ENCODE measurements at regions not wholly inside any gene's neighbourhood (a gene's known extent, or its start where the extent isn't known, plus 50 kb on each side); places are given as distances from the start of the nearest gene placed in this dataset.

GRCh38 chr15:98413933-98414546 is 234.3 kb upstream of the IGF1R start:
- Mint-ChIP-seq H3K27me3 (ENCODE audit: low read depth) (no peaks in the 10 kb centered on the region), H3K4me3 (no peak overlapping the region), H3K36me3 (ENCODE audit: low read depth) (no peaks in the 10 kb centered on the region), H3K27ac (no peak overlapping the region), H3K4me1 (ENCODE audit: low read depth) (no peaks in the 10 kb centered on the region), H3K9me3 (peaks cover 4% of the 10 kb centered on the region)

DNA sequence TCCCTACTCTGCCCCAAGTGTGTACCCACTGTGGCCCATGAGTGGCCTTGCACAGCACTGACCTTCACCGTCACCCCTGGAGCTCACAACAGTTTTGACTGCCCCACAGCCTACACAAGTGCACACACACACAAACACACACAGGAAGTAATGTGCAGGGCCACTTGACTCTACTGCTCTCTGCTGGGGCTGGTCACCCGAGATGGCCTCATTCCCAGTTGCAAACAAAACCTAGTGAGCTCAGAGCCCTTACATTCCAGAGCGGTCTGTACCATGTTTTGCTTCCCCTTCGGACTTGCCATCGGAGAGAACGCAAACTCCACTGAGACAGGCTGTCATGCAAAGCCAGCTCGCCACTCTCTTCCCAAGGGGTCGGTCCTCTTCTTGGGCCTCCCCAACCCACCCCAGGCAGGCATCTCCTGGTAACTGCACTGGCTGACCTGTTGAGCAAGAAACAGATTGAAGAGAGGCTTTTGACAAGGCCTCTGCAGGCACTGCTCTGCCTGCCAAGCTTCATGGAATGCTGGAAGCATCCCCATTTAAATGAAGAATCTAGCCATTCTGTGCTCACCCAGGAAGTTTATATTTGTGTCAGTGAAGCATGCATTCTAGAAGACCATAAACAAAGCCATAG is 232.0 kb upstream of the IGF1R start:
- Mint-ChIP-seq H3K4me3 (no peak overlapping the region), H3K36me3 (ENCODE audit: low read depth) (no peaks in the 10 kb centered on the region), H3K27me3 (ENCODE audit: low read depth) (peaks cover 10% of the 10 kb centered on the region), H3K27ac (no peak overlapping the region), H3K9me3 (no peaks in the 10 kb centered on the region), H3K4me1 (ENCODE audit: low read depth) (no peaks in the 10 kb centered on the region)

- Mint-ChIP-seq H3K27me3 (ENCODE audit: low read depth) (peaks cover 14% of the 10 kb centered on the region), H3K9me3 (no peaks in the 10 kb centered on the region), H3K36me3 (ENCODE audit: low read depth) (no peaks in the 10 kb centered on the region), H3K27ac (no peak overlapping the region), H3K4me1 (ENCODE audit: low read depth) (no peaks in the 10 kb centered on the region), H3K4me3 (no peak overlapping the region)
These were observed 231.0 kb upstream of the IGF1R start for GRCh38 chr15:98417346-98417745.

- Mint-ChIP-seq H3K27me3 (ENCODE audit: low read depth) (peaks cover 21% of the 10 kb centered on the region), H3K4me3 (no peak overlapping the region), H3K27ac (no peak overlapping the region), H3K9me3 (no peaks in the 10 kb centered on the region), H3K4me1 (ENCODE audit: low read depth) (no peaks in the 10 kb centered on the region), H3K36me3 (ENCODE audit: low read depth) (no peaks in the 10 kb centered on the region)
These were observed 230.2 kb upstream of the IGF1R start for GRCh38 chr15:98418122-98418521.

- H3K36me3 Mint-ChIP-seq (ENCODE audit: low read depth) = no peaks in the 10 kb centered on the region
- no peak overlapping the region for H3K4me3 Mint-ChIP-seq
- H3K27ac Mint-ChIP-seq = no peak overlapping the region
- H3K27me3 Mint-ChIP-seq (ENCODE audit: low read depth) = peaks cover 21% of the 10 kb centered on the region
- H3K4me1 Mint-ChIP-seq (ENCODE audit: low read depth) = no peaks in the 10 kb centered on the region
- H3K9me3 Mint-ChIP-seq = no peaks in the 10 kb centered on the region
These were observed 229.1 kb upstream of the IGF1R start for GRCh38 chr15:98419173-98419780.

- Mint-ChIP-seq H3K4me1 (ENCODE audit: low read depth) (no peaks in the 10 kb centered on the region), H3K9me3 (no peaks in the 10 kb centered on the region), H3K36me3 (ENCODE audit: low read depth) (no peaks in the 10 kb centered on the region), H3K4me3 (no peak overlapping the region), H3K27me3 (ENCODE audit: low read depth) (peaks cover 21% of the 10 kb centered on the region), H3K27ac (no peak overlapping the region)
These were observed 227.5 kb upstream of the IGF1R start for GRCh38 chr15:98420837-98421236.

GRCh38 chr15:98421419-98422129 is 226.8 kb upstream of the IGF1R start:
- H3K4me3 Mint-ChIP-seq = no peak overlapping the region

DNA sequence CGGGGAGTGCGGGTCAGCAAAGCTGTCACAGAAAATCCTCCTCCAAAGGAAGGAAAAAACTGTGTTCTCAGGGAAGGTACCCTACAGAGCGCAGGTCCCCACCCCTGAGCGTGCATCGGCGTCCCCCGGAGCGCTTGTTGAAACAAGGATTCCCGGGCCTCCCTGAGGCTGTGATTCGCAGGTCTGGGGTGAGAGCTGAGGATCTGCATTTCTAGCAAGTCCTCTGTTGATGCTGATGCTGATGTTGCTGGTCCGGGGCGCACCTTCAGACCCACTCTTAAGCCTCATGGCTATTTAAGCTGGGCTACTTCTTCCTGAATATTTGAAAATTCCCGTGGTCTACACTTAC is 226.2 kb upstream of the IGF1R start:
- Mint-ChIP-seq H3K4me1 (ENCODE audit: low read depth) (no peaks in the 10 kb centered on the region), H3K4me3 (no peak overlapping the region), H3K36me3 (ENCODE audit: low read depth) (no peaks in the 10 kb centered on the region), H3K27ac (no peak overlapping the region), H3K27me3 (ENCODE audit: low read depth) (peaks cover 26% of the 10 kb centered on the region), H3K9me3 (no peaks in the 10 kb centered on the region)

More at GRCh38 chr15:98421419-98422129, 226.8 kb upstream of the IGF1R start:
- Mint-ChIP-seq H3K4me1 (ENCODE audit: low read depth) (no peaks in the 10 kb centered on the region), H3K27ac (no peak overlapping the region), H3K36me3 (ENCODE audit: low read depth) (no peaks in the 10 kb centered on the region), H3K27me3 (ENCODE audit: low read depth) (peaks cover 25% of the 10 kb centered on the region), H3K9me3 (no peaks in the 10 kb centered on the region)

DNA sequence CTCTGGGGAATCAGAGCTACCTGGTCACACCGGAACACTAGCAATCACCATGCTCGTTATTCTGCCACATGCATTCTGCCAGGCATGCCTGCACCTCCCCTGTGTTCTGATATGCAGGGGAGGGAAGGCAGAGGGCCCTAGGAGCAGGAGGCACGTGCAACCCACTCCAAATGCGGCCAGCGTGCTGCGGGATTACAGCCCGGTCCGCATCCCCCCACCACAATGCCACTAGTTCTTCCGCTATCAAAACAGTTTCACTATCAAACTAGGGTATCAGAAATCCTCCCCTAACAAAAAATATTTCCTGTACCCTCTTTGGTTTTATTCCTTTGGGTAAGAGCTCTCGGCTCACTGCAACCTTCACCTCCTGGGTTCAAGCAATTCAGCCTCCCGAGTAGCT is 223.2 kb upstream of the IGF1R start:
- H3K36me3 Mint-ChIP-seq (ENCODE audit: low read depth) = no peaks in the 10 kb centered on the region
- H3K27me3 Mint-ChIP-seq (ENCODE audit: low read depth) = peaks cover 48% of the 10 kb centered on the region
- no peak overlapping the region for H3K27ac Mint-ChIP-seq
- no peaks in the 10 kb centered on the region for H3K4me1 Mint-ChIP-seq (ENCODE audit: low read depth)
- H3K9me3 Mint-ChIP-seq = no peaks in the 10 kb centered on the region
- H3K4me3 Mint-ChIP-seq = no peak overlapping the region

GRCh38 chr15:98427321-98427720 is 221.0 kb upstream of the IGF1R start:
- Mint-ChIP-seq H3K27ac (no peak overlapping the region), H3K27me3 (ENCODE audit: low read depth) (peaks cover 38% of the 10 kb centered on the region), H3K4me3 (no peak overlapping the region), H3K36me3 (ENCODE audit: low read depth) (no peaks in the 10 kb centered on the region), H3K4me1 (ENCODE audit: low read depth) (no peaks in the 10 kb centered on the region), H3K9me3 (no peaks in the 10 kb centered on the region)

DNA sequence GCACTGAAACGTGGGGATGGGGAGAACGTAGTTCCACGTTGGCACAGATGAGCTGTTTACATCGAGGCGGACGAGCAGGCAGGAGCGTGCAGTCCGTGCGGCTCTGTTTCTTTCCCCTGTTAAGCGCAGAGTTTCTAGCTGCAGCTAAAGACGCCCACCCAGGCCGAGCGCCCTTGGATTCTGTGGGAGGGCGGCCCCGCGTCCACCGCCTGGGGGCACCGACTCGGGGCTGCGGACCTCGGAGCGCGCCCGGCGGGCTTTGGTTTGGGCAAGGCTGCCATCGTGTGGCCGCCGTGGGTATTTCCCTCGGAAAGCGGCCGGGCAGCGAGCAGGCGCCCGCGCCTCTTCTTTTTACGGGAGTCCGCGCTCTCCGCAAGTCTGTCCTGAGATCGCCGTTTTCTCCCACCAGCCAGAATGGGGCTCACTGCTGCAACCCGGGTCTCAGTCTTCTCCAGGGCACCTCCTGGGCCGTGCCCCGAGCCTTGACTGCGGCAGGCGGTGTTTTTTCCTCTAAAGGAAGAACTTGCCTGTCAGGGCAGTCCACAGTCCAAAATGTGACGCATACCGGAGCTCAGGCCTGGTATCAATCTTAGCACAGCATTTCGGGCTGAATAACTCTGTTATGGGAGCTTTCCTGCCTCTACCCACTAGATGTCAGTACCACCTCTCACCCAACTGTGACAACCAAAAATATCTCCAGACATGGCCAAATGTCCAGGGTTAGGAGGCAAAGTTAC is 219.9 kb upstream of the IGF1R start:
- H3K4me3 Mint-ChIP-seq = peak overlapping the region; percentile 34
- H3K36me3 Mint-ChIP-seq (ENCODE audit: low read depth) = no peaks in the 10 kb centered on the region
- H3K27ac Mint-ChIP-seq = no peak overlapping the region
- no peaks in the 10 kb centered on the region for H3K4me1 Mint-ChIP-seq (ENCODE audit: low read depth)
- H3K27me3 Mint-ChIP-seq (ENCODE audit: low read depth) = peaks cover 31% of the 10 kb centered on the region
- no peaks in the 10 kb centered on the region for H3K9me3 Mint-ChIP-seq

DNA sequence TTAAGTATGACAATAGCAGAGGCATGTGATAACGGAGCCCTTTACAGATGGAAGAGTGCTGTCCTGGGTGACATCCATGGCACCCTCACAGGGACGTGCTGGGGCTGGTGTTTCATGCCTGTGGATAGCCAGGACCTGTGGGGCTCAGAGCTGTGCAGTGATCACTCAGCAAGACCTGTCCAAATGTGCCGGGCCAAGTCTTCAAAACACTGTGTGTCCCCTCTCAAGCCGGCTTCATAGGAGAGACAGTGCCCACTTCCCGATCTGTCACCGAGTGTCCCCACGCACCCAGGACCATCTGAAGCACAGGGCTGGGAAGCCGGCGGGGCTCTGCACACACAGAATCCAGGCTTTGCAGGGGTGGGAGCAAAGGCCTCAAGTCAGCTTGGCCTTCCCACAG is 217.2 kb upstream of the IGF1R start:
- no peaks in the 10 kb centered on the region for H3K4me1 Mint-ChIP-seq (ENCODE audit: low read depth)
- H3K27ac Mint-ChIP-seq = no peak overlapping the region
- peaks cover 31% of the 10 kb centered on the region for H3K27me3 Mint-ChIP-seq (ENCODE audit: low read depth)
- no peaks in the 10 kb centered on the region for H3K36me3 Mint-ChIP-seq (ENCODE audit: low read depth)
- H3K9me3 Mint-ChIP-seq = no peaks in the 10 kb centered on the region
- H3K4me3 Mint-ChIP-seq = no peak overlapping the region

- Mint-ChIP-seq H3K4me3 (no peak overlapping the region), H3K4me1 (ENCODE audit: low read depth) (no peaks in the 10 kb centered on the region)
These were observed 215.0 kb upstream of the IGF1R start for GRCh38 chr15:98433346-98433745.

DNA sequence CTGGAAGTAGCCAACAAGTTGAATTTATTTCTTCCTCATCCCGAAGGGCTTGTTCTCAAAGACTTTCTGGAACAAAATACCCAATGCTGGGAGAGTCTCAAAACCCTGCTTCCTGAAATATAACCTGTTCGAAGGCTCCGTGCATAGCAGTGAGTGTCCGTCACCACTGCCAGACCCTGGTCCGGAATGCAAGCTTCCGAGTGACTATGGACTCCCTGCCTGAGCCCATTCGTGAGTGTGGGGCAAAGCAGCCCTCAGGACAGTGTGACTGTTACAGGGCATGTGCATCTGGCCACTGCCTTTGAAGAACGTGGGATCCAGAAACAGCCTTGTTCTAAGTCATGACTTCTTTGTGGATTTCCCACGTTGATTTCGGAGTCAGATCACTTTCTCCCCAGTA is 214.5 kb upstream of the IGF1R start:
- H3K9me3 Mint-ChIP-seq = no peaks in the 10 kb centered on the region
- H3K4me3 Mint-ChIP-seq = no peak overlapping the region
- H3K4me1 Mint-ChIP-seq (ENCODE audit: low read depth) = no peaks in the 10 kb centered on the region
- H3K27me3 Mint-ChIP-seq (ENCODE audit: low read depth) = peaks cover 13% of the 10 kb centered on the region
- no peaks in the 10 kb centered on the region for H3K36me3 Mint-ChIP-seq (ENCODE audit: low read depth)
- H3K27ac Mint-ChIP-seq = no peak overlapping the region

More at GRCh38 chr15:98433346-98433745, 215.0 kb upstream of the IGF1R start:
- H3K9me3 Mint-ChIP-seq = no peaks in the 10 kb centered on the region
- no peak overlapping the region for H3K27ac Mint-ChIP-seq
- H3K36me3 Mint-ChIP-seq (ENCODE audit: low read depth) = no peaks in the 10 kb centered on the region
- peaks cover 17% of the 10 kb centered on the region for H3K27me3 Mint-ChIP-seq (ENCODE audit: low read depth)

All from T-helper 1 cell treated with Interleukin-12 subunit alpha and Interleukin-12 subunit beta and Interleukin-4 antibody, amounts not matched to agents 30 μg/mL and 1 μg/mL, for 36 hours (primary cell).